ENCODE measurements at regions not wholly inside any gene's neighbourhood (a gene's known extent, or its start where the extent isn't known, plus 50 kb on each side); places are given as distances from the start of the nearest gene placed in this dataset.

DNA sequence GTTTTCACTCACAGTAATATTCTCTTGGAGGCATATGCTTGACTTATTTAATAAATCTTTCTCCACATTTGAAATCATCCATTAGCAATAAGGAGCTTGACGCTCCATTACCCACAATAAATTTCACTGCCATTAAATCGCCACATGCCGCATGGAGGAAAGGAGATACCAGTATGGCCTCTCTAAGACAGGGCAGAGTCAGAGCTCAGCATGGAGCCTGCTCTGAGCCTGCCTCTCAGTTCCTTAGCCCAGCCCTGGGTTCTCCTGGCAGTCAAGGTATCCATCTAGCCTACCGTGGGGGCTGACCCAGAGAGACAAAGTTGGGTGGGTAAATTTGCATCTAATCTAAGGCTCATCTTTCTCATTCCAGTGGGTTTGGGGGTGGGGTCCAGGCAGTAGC is 80.3 kb upstream of the CES5A start:
- no peak for DNase-seq
- Histone ChIP-seq H3K9me3 (no peaks in the 10 kb centered on the region), H3K27me3 (no peaks in the 10 kb centered on the region), H3K4me3 (no peak overlapping the region), H3K27ac (peak overlapping the region in 1 of 2 donors; percentile 77), H3K36me3 (ENCODE audit: low read depth, missing control alignments) (no peaks in the 10 kb centered on the region), H3K4me1 (peaks cover 11% of the 10 kb centered on the region)
- no peak for TF ChIP-seq CTCF (IDR thresholded peaks at IDR 0.05)
- TF ChIP-seq POLR2A (IDR thresholded peaks at IDR 0.05), result no peak
- intact Hi-C loops (cut with DNase I; ENCODE audit: low total_unique reads), result no loop called here
- WGBS, 2 donors, result 71 to 79% methylated on average over 4 of the region's 4 CpGs

- peaks cover 11% of the 10 kb centered on the region for H3K4me1 ChIP-seq
- H3K36me3 ChIP-seq (ENCODE audit: low read depth, missing control alignments), result no peaks in the 10 kb centered on the region
- WGBS, 2 donors, result 46 to 67% methylated on average over 2 of the region's 2 CpGs
- no peaks in the 10 kb centered on the region for H3K9me3 ChIP-seq
- no peaks in the 10 kb centered on the region for H3K27me3 ChIP-seq
- H3K27ac ChIP-seq, result peak overlapping the region in 1 of 2 donors; percentile 77
- intact Hi-C loops (cut with DNase I; ENCODE audit: low total_unique reads), result no loop called here
- DNase-seq, result no peak
- H3K4me3 ChIP-seq, result no peak overlapping the region
- no peak for TF ChIP-seq CTCF (IDR thresholded peaks at IDR 0.05)
- TF ChIP-seq POLR2A (IDR thresholded peaks at IDR 0.05), result no peak
These were observed 79.7 kb upstream of the CES5A start for GRCh38 chr16:55954906-55955305.

- no peaks in the 10 kb centered on the region for H3K27me3 ChIP-seq
- no peaks in the 10 kb centered on the region for H3K4me1 ChIP-seq
- no peaks in the 10 kb centered on the region for H3K36me3 ChIP-seq (ENCODE audit: low read depth, missing control alignments)
- TF ChIP-seq POLR2A (IDR thresholded peaks at IDR 0.05) (no peak), CTCF (IDR thresholded peaks at IDR 0.05) (no peak)
- no peak overlapping the region for H3K27ac ChIP-seq
- DNase-seq, result no peak
- WGBS, 2 donors, result 78 to 84% methylated on average over 1 of the region's 1 CpG
- H3K4me3 ChIP-seq, result no peak overlapping the region
- intact Hi-C loops (cut with DNase I; ENCODE audit: low total_unique reads), result no loop called here
- no peaks in the 10 kb centered on the region for H3K9me3 ChIP-seq
These were observed 74.3 kb upstream of the CES5A start for GRCh38 chr16:55949518-55949917.

DNA sequence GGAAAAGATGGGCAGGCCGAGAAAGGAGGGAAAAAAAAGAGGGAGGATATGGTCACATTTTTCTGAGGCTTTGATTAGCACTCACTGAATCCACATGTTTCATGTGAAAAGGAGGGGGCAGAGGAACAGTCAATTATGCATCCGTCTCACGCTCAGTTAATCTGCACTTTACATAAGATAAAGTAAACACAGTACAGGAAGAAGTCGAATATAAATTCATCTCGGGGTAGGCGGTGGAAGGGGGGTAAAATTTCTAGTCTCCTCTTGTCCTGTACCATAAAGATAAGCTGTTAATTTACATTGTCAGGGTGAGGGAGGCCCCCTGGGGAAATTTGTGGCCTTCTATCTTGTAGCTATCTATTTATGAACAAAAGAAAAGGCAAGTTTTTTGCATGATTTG is 73.1 kb upstream of the CES5A start:
- Histone ChIP-seq H3K9me3 (no peaks in the 10 kb centered on the region), H3K4me1 (no peaks in the 10 kb centered on the region), H3K4me3 (no peak overlapping the region), H3K27me3 (no peaks in the 10 kb centered on the region), H3K27ac (no peak overlapping the region), H3K36me3 (ENCODE audit: low read depth, missing control alignments) (no peaks in the 10 kb centered on the region)
- intact Hi-C loops (cut with DNase I; ENCODE audit: low total_unique reads), result no loop called here
- 58 to 65% methylated on average over 6 of the region's 6 CpGs for WGBS, 2 donors
- TF ChIP-seq CTCF (IDR thresholded peaks at IDR 0.05) (no peak), POLR2A (IDR thresholded peaks at IDR 0.05) (no peak)
- DNase-seq, result no peak

- no peaks in the 10 kb centered on the region for H3K4me1 ChIP-seq
- no peaks in the 10 kb centered on the region for H3K27me3 ChIP-seq
- H3K9me3 ChIP-seq, result no peaks in the 10 kb centered on the region
- TF ChIP-seq POLR2A (IDR thresholded peaks at IDR 0.05), result no peak
- no peak for TF ChIP-seq CTCF (IDR thresholded peaks at IDR 0.05)
- no peak overlapping the region for H3K27ac ChIP-seq
- no peaks in the 10 kb centered on the region for H3K36me3 ChIP-seq (ENCODE audit: low read depth, missing control alignments)
- intact Hi-C loops (cut with DNase I; ENCODE audit: low total_unique reads), result no loop called here
- no peak overlapping the region for H3K4me3 ChIP-seq
- WGBS, 2 donors, result 85 to 90% methylated on average over 1 of the region's 1 CpG
- no peak for DNase-seq
These were observed 72.2 kb upstream of the CES5A start for GRCh38 chr16:55947366-55947765.
